SJSA1 (cell line): ENCODE measurements at regions not wholly inside any gene's neighbourhood (a gene's known extent, or its start where the extent isn't known, plus 50 kb on each side); places are given as distances from the start of the nearest gene placed in this dataset.
"Not testable (repeated sequence)": the region's sequence is repeated elsewhere in the genome, so short reads cannot be mapped to it uniquely, and the experiment has no call there.

Experiments used
- DNase-seq, 2 experiments: peaks; one replicate each; pipeline ENCODE4 v3.0.0-alpha.2; 2015 to 2020; ENCODE audit warnings: low spot score in 2 of 2, low read depth in 1 of 2
- H3K27ac ChIP-seq: fragments of 250-450 bp; sonication (Bioruptor Pico); 2 replicates; pipeline ENCODE4 v1.5.1; 2020; ENCODE audit warnings: mild to moderate bottlenecking, moderate library complexity
- H3K27me3 ChIP-seq: fragments of 250-450 bp; sonication (Bioruptor Pico); replicated peaks from 2 replicates; pipeline ENCODE4 v1.5.1; 2020; ENCODE audit warnings: mild to moderate bottlenecking, moderate library complexity
- H3K36me3 ChIP-seq: fragments of 250-450 bp; sonication (Bioruptor Pico); 2 replicates; pipeline ENCODE4 v1.5.1; 2020; ENCODE audit warnings: mild to moderate bottlenecking
- H3K4me1 ChIP-seq: fragments of 250-450 bp; sonication (Bioruptor Pico); replicated peaks from 2 replicates; pipeline ENCODE4 v1.6.1; 2021; ENCODE audit warnings: mild to moderate bottlenecking
- H3K4me3 ChIP-seq: fragments of 250-450 bp; sonication (Bioruptor Pico); 2 replicates; pipeline ENCODE4 v1.5.1; 2020; ENCODE audit warnings: mild to moderate bottlenecking
- H3K9me3 ChIP-seq: fragments of 250-450 bp; sonication (Bioruptor Pico); replicated peaks from 2 replicates; pipeline ENCODE4 v1.5.1; 2020; ENCODE audit warnings: mild to moderate bottlenecking

DNA sequence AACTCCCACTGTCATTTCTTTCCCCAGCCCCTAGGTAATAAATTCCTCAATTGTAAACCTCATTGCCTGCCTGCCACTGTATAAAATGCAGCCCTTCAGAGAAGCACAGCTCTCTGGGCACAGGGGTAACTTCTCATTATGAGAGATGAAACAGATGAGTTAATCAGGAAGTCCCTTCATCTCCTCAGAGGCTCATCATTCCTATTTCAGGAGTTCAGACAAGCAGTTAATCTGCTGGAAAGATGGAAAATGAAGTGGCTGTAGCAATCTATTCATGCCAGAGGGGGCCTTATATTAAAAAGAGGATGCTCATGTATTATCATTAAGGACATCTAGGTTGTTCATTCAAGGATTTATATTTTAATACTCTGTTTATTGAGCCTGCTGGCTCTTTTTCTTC lies 519.5 kb upstream of the LMCD1 start:
- Histone ChIP-seq H3K4me3 (no peak overlapping the region), H3K27me3 (no peaks in the 10 kb centered on the region), H3K36me3 (no peaks in the 10 kb centered on the region), H3K9me3 (no peaks in the 10 kb centered on the region), H3K4me1 (peaks cover 9% of the 10 kb centered on the region; the same call in 1 of the 2 replicates), H3K27ac (no peak overlapping the region)
- no peak for DNase-seq

DNA sequence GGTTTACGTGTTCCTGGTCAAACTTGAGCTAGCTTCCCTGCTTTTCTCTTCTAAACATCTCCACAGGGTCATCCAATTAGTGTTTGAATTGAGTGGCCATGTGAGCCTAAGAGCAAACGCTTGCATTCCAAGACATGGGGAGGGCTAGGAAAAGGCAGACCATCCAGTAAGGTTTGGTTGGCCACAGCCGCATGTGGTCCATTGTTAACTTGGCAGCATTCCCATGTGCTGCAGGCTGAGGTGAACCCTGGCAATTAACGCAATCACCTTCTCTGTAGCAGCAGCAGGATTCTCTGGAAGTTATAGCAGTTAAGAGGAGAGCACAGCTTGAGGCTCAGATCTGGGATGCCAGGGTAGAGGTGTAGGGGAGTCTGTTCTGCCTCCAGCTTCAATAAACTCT lies 502.2 kb upstream of the LMCD1 start:
- no peaks in the 10 kb centered on the region for H3K27me3 ChIP-seq
- H3K27ac ChIP-seq = no peak overlapping the region
- no peaks in the 10 kb centered on the region for H3K4me1 ChIP-seq
- no peaks in the 10 kb centered on the region for H3K36me3 ChIP-seq
- no peaks in the 10 kb centered on the region for H3K9me3 ChIP-seq
- no peak overlapping the region for H3K4me3 ChIP-seq
- no peak for DNase-seq

DNA sequence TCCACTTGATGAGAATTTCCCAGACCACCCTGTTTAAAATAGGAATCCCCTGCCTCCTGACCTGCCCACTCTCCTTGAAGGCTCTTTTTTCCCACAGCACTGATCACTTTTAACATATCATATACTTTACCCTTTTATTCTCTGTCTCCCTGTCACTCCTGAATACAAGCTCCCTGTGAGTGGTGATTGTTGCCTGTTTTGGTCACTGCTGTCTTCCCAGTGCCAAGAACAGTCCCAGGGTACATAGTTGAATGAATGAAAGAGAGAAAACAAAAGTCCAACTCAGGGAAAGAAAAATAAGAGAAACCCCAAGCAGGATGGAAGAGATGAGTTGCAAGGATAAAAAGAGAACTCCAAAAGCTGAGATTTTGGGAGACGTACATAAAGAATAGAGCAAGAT lies 500.3 kb upstream of the LMCD1 start:
- no peaks in the 10 kb centered on the region for H3K36me3 ChIP-seq
- H3K9me3 ChIP-seq = no peaks in the 10 kb centered on the region
- H3K4me3 ChIP-seq = no peak overlapping the region
- no peak overlapping the region for H3K27ac ChIP-seq
- no peaks in the 10 kb centered on the region for H3K4me1 ChIP-seq
- no peaks in the 10 kb centered on the region for H3K27me3 ChIP-seq
- DNase-seq = no peak

DNA sequence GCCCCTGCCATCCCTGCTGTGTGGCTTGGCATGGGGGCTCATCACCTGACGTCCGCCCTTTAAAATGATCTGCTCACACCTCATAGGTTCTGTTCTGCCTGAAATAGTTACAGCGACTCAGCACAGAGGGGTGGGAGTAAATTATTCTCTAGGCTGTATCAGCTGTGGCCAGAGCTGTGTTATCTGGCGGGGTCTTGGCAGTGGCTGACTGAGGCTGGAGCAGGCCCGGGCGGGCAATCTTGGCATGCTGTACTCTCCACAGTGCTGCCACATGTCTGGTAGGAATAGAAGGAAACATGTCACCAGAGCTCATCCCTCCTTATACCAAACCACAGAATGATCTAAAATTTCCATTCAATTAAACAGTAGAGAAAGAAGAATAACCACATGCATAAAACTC lies 499.9 kb upstream of the LMCD1 start:
- H3K27me3 ChIP-seq = no peaks in the 10 kb centered on the region
- no peaks in the 10 kb centered on the region for H3K4me1 ChIP-seq
- no peak overlapping the region for H3K27ac ChIP-seq
- H3K9me3 ChIP-seq = no peaks in the 10 kb centered on the region
- no peak for DNase-seq
- no peaks in the 10 kb centered on the region for H3K36me3 ChIP-seq
- no peak overlapping the region for H3K4me3 ChIP-seq

DNA sequence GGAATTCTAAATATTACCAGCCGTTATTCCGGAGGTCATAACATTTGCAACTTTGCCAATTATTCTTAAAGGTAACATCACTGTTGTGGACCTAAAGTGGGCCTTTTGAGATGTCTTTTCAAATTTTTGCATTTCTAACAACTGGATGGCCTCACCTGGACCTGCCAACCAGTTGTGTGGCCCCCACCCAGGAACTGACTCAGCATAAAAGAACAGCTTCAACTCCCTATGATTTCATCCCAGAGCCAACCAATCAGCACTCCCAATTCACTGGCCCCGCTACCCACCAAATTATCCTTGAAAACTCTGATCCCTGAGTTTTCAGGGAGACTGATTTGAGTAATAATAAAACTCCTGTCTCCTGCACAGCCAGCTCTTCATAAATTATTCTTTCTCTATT lies 489.7 kb upstream of the LMCD1 start:
- Histone ChIP-seq H3K27me3 (no peaks in the 10 kb centered on the region), H3K4me3 (no peak overlapping the region), H3K36me3 (no peaks in the 10 kb centered on the region), H3K4me1 (no peaks in the 10 kb centered on the region), H3K27ac (no peak overlapping the region), H3K9me3 (no peaks in the 10 kb centered on the region)
- DNase-seq = no peak

DNA sequence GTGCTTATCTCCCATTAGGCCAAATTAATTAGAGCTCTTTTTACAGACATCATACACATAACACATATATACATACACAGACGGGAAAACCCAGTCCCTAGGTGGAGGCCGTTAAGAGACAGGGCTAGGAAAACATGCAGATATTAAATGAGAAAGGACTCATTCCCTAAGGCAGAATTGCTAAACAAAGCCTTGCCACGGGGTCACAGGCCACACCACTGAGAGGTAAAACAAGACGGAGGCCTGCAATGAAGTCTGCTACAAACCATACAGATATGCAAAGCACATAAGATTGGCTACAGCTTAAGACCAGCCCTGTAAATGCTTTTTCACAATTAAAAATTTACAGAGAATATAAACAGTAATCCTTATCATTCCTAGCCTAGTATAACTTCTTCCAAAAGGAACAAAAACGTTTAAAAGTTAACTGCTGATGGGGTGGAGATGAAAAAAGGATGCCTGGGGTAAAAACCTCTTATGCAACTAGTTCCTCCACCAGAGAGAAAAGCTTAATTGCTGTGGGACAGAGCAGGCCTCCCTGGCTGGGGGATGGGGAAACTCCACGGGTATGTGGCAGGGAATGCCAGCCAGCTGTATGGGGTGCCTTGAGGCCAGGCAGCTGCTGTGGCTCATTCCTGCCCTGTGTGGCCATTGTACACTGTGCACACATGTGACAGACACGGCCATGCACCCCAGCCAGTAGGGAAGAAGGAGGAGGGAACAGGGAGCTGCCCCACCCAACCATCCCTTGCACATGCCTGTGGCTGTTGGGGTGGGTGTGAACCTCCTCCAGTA lies 481.4 kb upstream of the LMCD1 start:
- H3K27me3 ChIP-seq = no peaks in the 10 kb centered on the region
- H3K36me3 ChIP-seq = no peaks in the 10 kb centered on the region
- H3K4me3 ChIP-seq = no peak overlapping the region
- 0 out of 2 replicates have a peak, but pooled peaks cover 3% of the 10 kb centered on the region for H3K9me3 ChIP-seq
- DNase-seq = no peak
- no peak overlapping the region for H3K27ac ChIP-seq
- H3K4me1 ChIP-seq = no peaks in the 10 kb centered on the region

DNA sequence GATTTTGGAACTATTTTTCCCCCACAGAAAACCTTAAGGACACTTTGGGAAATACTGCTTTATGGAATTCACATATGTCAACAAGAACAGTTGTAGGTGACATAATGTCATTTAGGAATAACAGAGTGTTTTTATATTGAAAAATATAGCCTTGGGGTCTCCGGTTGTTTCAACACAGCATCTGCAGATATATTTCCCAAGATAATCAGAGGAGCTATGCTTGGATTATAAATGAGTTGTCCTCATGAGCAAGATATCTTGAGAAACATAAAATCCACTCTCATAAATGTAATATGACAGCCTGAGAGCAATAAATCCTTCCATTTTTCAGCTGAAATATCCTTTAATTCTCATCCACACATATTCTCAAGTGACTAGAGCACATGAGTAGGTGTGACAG lies 473.7 kb upstream of the LMCD1 start:
- Histone ChIP-seq H3K36me3 (no peaks in the 10 kb centered on the region), H3K27ac (no peak overlapping the region), H3K4me3 (no peak overlapping the region), H3K4me1 (no peaks in the 10 kb centered on the region), H3K27me3 (no peaks in the 10 kb centered on the region), H3K9me3 (no peaks in the 10 kb centered on the region)
- DNase-seq = no peak

DNA sequence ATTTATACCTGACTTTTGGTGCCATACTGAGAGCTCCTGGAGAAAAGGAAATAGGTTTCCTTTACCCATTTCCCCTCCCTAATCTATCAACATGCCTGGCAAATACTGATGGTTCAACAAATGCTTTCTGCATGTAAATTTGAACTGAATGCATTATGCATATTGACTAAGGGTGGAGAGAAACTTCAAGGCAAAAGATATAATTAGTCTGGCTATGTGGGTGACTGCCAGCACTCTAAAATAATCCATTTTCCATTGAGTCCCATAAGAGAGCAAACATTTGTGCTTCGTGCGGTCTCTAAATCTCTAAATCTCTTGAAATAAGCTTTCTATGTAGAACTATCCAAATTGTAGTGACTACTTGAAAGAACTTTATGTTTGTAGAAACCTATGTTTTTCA lies 451.3 kb upstream of the LMCD1 start:
- no peak for DNase-seq
- no peaks in the 10 kb centered on the region for H3K4me1 ChIP-seq
- H3K9me3 ChIP-seq = no peaks in the 10 kb centered on the region
- H3K27ac ChIP-seq = no peak overlapping the region
- H3K36me3 ChIP-seq = no peaks in the 10 kb centered on the region
- no peak overlapping the region for H3K4me3 ChIP-seq
- H3K27me3 ChIP-seq = no peaks in the 10 kb centered on the region

DNA sequence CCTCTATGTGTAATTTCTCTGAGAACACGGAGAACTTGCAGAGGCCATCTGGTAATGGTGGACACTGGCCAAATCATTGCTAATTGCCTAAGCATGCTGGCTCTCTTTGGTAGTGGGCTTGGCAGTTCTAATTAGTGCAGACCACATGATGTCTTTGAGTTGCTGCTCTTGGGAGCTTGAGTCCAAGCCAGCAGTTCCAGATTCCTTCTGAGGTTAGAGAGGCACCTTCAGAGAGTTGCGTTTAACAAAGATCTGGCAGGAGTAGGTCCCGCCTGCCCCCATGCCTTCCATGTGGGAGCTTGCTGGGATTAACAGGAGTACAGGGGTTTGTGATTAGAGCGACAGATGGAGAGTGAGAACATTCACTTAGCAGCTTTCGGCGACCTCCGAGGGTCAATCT lies 449.0 kb upstream of the LMCD1 start:
- no peaks in the 10 kb centered on the region for H3K27me3 ChIP-seq
- no peaks in the 10 kb centered on the region for H3K9me3 ChIP-seq

DNA sequence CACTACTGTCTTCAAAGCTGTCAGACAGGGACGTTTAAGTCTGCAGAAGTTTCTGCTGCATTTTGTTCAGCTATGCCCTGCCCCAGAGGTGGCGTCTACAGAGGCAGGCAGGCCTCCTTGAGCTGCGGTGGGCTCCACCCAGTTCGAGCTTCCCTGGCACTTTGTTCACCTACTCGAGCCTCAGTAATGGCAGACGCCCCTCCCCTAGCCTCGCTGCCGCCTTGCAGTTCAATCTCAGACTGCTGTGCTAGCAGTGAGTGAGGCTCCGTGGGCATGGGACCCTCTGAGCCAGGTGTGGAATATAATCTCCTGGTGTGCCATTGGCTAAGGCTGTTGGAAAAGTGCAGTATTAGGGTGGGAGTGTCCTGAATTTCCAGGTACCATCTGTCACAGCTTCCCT lies 433.5 kb upstream of the LMCD1 start:
- H3K36me3 ChIP-seq, H3K27ac ChIP-seq, H3K4me1 ChIP-seq, H3K9me3 ChIP-seq, H3K4me3 ChIP-seq, H3K27me3 ChIP-seq, DNase-seq: not testable (repeated sequence)

More for the DNA sequence above, 449.0 kb upstream of the LMCD1 start:
- no peaks in the 10 kb centered on the region for H3K36me3 ChIP-seq
- DNase-seq = no peak
- no peaks in the 10 kb centered on the region for H3K4me1 ChIP-seq
- no peak overlapping the region for H3K27ac ChIP-seq
- no peak overlapping the region for H3K4me3 ChIP-seq

DNA sequence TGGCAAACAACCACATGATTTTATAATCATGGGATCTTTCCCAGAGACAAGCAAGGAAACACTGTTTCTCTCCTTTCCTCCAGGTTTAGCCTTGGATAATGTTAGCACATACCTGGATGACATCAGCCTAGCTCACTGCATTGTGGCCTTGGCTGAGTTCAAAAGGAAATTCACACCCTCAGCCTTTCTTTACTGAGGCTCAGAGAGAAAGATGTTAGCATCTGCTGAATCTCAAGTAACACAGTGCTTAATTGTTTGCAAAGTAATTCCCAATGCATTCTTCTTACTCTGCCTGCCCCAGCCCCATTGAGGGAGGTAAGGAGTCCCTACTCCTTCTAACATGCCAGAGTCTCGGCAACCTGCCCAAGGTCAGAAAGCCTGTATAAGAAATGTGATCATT lies 432.2 kb upstream of the LMCD1 start:
- no peaks in the 10 kb centered on the region for H3K36me3 ChIP-seq
- H3K4me1 ChIP-seq = no peaks in the 10 kb centered on the region
- no peaks in the 10 kb centered on the region for H3K9me3 ChIP-seq
- DNase-seq = no peak
- no peak overlapping the region for H3K27ac ChIP-seq
- no peaks in the 10 kb centered on the region for H3K27me3 ChIP-seq
- no peak overlapping the region for H3K4me3 ChIP-seq

DNA sequence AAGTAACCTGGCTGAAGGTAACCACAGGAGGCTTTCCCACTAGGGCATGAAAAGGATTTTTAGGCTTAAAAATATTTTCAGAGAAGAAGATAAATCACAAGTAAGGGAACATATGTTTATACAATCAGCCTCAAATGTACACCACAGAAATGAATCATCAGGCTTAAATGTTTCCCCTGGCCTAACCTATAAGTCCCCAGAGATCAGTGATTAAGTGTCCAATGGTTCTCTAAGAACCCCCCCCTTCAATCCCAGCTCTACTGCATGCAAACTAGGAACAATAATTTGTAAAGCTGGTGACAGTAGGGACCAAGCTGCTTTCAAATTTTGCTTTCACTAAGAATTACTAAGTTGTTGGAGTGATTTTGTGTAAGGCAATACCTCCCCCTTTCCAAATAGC lies 431.6 kb upstream of the LMCD1 start:
- DNase-seq = no peak
- no peaks in the 10 kb centered on the region for H3K9me3 ChIP-seq
- no peak overlapping the region for H3K27ac ChIP-seq

DNA sequence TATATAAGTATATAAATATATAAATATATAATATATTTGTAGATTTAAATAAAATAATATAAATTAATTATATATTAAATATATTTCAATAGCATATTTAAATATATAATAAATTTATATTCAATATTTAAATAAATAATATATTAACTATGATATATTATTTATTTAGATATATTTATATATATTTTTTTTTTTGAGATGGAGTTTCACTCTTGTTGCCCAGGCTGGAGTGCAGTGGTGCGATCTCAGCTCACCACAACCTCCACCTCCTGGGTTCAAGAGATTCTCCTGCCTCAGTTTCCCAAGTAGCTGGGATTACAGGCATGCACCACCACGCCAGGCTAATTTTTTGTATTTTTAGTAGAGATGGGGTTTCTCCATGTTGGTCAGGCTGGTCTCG lies 426.9 kb upstream of the LMCD1 start:
- not testable (repeated sequence) for H3K27me3 ChIP-seq, H3K27ac ChIP-seq, H3K36me3 ChIP-seq, H3K9me3 ChIP-seq, DNase-seq, H3K4me1 ChIP-seq, H3K4me3 ChIP-seq

More for the DNA sequence above, 431.6 kb upstream of the LMCD1 start:
- H3K36me3 ChIP-seq = no peaks in the 10 kb centered on the region
- H3K4me1 ChIP-seq = no peaks in the 10 kb centered on the region
- H3K4me3 ChIP-seq = no peak overlapping the region
- no peaks in the 10 kb centered on the region for H3K27me3 ChIP-seq

DNA sequence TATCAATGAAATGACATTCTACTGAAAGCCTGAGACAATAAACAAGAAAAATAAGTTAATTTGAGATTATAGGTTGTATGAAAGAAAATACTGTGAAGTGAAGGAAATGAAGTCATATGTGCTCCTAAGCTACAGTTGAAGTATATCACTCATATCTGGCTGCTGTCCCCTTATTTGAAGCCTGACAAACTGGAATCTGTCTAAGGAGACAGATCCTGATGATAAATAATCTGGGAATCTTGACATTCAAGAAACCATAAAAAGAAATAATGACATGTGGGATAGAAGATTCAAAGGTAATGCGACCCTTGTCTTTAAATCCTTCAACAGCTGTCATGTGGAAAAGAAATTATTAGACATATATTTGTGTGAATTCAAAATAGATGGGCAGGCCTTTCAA lies 424.5 kb upstream of the LMCD1 start:
- H3K36me3 ChIP-seq = no peaks in the 10 kb centered on the region
- H3K4me3 ChIP-seq = no peak overlapping the region
- no peaks in the 10 kb centered on the region for H3K27me3 ChIP-seq
- no peak overlapping the region for H3K27ac ChIP-seq
- no peaks in the 10 kb centered on the region for H3K9me3 ChIP-seq
- no peaks in the 10 kb centered on the region for H3K4me1 ChIP-seq
- no peak for DNase-seq

DNA sequence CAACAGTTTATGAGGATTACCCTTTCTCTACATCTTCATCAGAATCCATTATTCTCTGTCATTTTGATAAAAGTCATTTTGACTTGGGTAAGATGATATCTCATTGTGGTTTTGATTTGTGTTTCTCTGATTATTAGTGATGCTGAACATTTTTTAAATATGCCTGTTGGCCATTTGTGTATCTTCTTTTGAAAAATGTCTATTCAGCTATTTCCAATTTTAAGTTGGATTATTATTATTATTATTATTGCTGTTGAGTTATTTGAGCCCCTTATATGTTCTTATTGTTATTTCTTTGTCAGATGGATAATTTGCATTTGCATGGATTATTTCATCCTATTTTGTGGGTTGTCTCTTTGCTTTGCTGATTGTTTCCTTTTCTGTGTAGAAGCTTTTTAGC lies 421.2 kb upstream of the LMCD1 start:
- no peaks in the 10 kb centered on the region for H3K27me3 ChIP-seq
- no peaks in the 10 kb centered on the region for H3K36me3 ChIP-seq
- no peak for DNase-seq
- H3K4me1 ChIP-seq = no peaks in the 10 kb centered on the region
- H3K4me3 ChIP-seq = no peak overlapping the region
- H3K27ac ChIP-seq = no peak overlapping the region
- H3K9me3 ChIP-seq = no peaks in the 10 kb centered on the region
